GM23338 (cell line): ENCODE measurements at regions not wholly inside any gene's neighbourhood (a gene's known extent, or its start where the extent isn't known, plus 50 kb on each side); places are given as distances from the start of the nearest gene placed in this dataset.

Experiments used
- ATAC-seq: fragments of 200-7000 bp; cut with Tn5 transposase; 3 replicates; pipeline ENCODE4 v1.9.1; 2020
- DNase-seq: peaks from one replicate; pipeline ENCODE4 v3.0.0-alpha.2; 2015; ENCODE audit warnings: low spot score
- H2AFZ ChIP-seq: fragments of 200-600 bp; sonication (generic); 2 replicates; pipeline ENCODE4 v1.8.0; 2016; ENCODE audit warnings: antibody characterized with exemption, mild to moderate bottlenecking, moderate library complexity
- H3F3A ChIP-seq: fragments of 200-600 bp; sonication (generic); replicated peaks from 2 replicates; pipeline ENCODE4 v1.8.0; 2017; ENCODE audit warnings: antibody characterized with exemption, mixed run types, low read depth
- H3K27ac ChIP-seq: fragments of 200-600 bp; sonication (generic); 2 replicates; pipeline ENCODE4 v1.6.1; 2016; ENCODE audit warnings: low read depth
- H3K27me3 ChIP-seq: fragments of 200-600 bp; sonication (generic); 2 replicates; pipeline ENCODE4 v1.8.0; 2016; ENCODE audit warnings: mild to moderate bottlenecking, mixed run types, moderate library complexity; ENCODE audit not compliant: insufficient read depth
- H3K36me3 ChIP-seq: fragments of 200-600 bp; sonication (generic); 2 replicates; pipeline ENCODE4 v1.8.0; 2016; ENCODE audit warnings: mild to moderate bottlenecking; ENCODE audit not compliant: insufficient read depth
- H3K4me1 ChIP-seq: fragments of 200-600 bp; sonication (generic); 2 replicates; pipeline ENCODE4 v1.8.0; 2016; ENCODE audit warnings: mild to moderate bottlenecking, moderate library complexity; ENCODE audit not compliant: insufficient read depth
- H3K4me2 ChIP-seq: fragments of 200-600 bp; sonication (generic); 2 replicates; pipeline ENCODE4 v1.7.1; 2017; ENCODE audit warnings: mixed run types
- H3K4me3 ChIP-seq: fragments of 200-600 bp; sonication (generic); 2 replicates; pipeline ENCODE4 v1.6.1; 2016; ENCODE audit warnings: mixed run types
- H3K79me2 ChIP-seq: fragments of 200-600 bp; sonication (generic); replicated peaks from 2 replicates; pipeline ENCODE4 v1.8.0; 2017; ENCODE audit warnings: mild to moderate bottlenecking; ENCODE audit not compliant: insufficient read depth
- H3K9me2 ChIP-seq: fragments of 200-600 bp; sonication (generic); 2 replicates; pipeline ENCODE4 v1.8.0; 2017; ENCODE audit not compliant: insufficient read depth
- H4K20me1 ChIP-seq: fragments of 200-600 bp; sonication (generic); replicated peaks from 2 replicates; pipeline ENCODE4 v1.8.0; 2017; ENCODE audit warnings: mild to moderate bottlenecking; ENCODE audit not compliant: insufficient read depth
- H3K27ac Mint-ChIP-seq: 2 replicates; pipeline ENCODE4 v1.8.0; 2020; ENCODE audit warnings: inconsistent platforms, mild to moderate bottlenecking, moderate library complexity, mixed read lengths
- H3K27me3 Mint-ChIP-seq: 3 replicates; pipeline ENCODE4 v1.8.0; 2022; ENCODE audit warnings: low read depth, mild to moderate bottlenecking, moderate library complexity, mixed read lengths, inconsistent platforms; ENCODE audit not compliant: insufficient read depth, poor library complexity
- H3K36me3 Mint-ChIP-seq: 3 replicates; pipeline ENCODE4 v1.8.0; 2021; ENCODE audit warnings: low read depth, mild to moderate bottlenecking, inconsistent platforms, moderate library complexity, mixed read lengths
- H3K4me1 Mint-ChIP-seq: 3 replicates; pipeline ENCODE4 v1.8.0; 2020; ENCODE audit warnings: mild to moderate bottlenecking, inconsistent platforms, mixed read lengths
- H3K4me3 Mint-ChIP-seq: 3 replicates; pipeline ENCODE4 v1.8.0; 2021; ENCODE audit warnings: moderate library complexity, mild to moderate bottlenecking, inconsistent platforms, mixed read lengths
- H3K9me3 Mint-ChIP-seq: 3 replicates; pipeline ENCODE4 v1.8.0; 2020; ENCODE audit warnings: moderate library complexity, mild to moderate bottlenecking, inconsistent platforms, mixed read lengths
- CREB1 ChIP-seq: fragments of 250-450 bp; sonication (Bioruptor Pico); IDR thresholded peaks from 2 replicates; pipeline ENCODE4 v1.5.0; 2020; ENCODE audit warnings: low read depth, mild to moderate bottlenecking, moderate library complexity
- EZH2 ChIP-seq: fragments of 200-600 bp; sonication (generic); IDR thresholded peaks from one replicate; pipeline ENCODE4 v1.8.0; 2017; ENCODE audit warnings: antibody characterized with exemption, mild to moderate bottlenecking, low read depth; ENCODE audit not compliant: unreplicated experiment
- JUNB ChIP-seq: IDR thresholded peaks from one replicate; pipeline ENCODE4 v1.6.1; 2016; ENCODE audit warnings: antibody characterized with exemption; ENCODE audit not compliant: unreplicated experiment
- POLR2AphosphoS5 ChIP-seq: IDR thresholded peaks from 2 replicates; pipeline ENCODE4 v1.6.1; 2016; ENCODE audit warnings: antibody characterized with exemption, low read depth
- STAT1 ChIP-seq: IDR thresholded peaks from one replicate; pipeline ENCODE4 v1.6.1; 2016; ENCODE audit warnings: antibody characterized with exemption; ENCODE audit not compliant: unreplicated experiment
- ZNF114 ChIP-seq: fragments of 250-450 bp; sonication (Bioruptor Pico); IDR thresholded peaks from 2 replicates; pipeline ENCODE4 v1.5.0; 2020; ENCODE audit warnings: mild to moderate bottlenecking, moderate library complexity
- ZNF331 ChIP-seq: fragments of 250-450 bp; sonication (Bioruptor Pico); IDR thresholded peaks from 2 replicates; pipeline ENCODE4 v1.5.0; 2020; ENCODE audit warnings: low read depth, mild to moderate bottlenecking, moderate library complexity
- TF ChIP-seq, protein P1 (sequence below): IDR thresholded peaks from 2 replicates; pipeline ENCODE4 v1.6.1; 2016; ENCODE audit warnings: antibody characterized with exemption
- TF ChIP-seq, protein P2 (sequence below): IDR thresholded peaks from one replicate; pipeline ENCODE4 v1.6.1; 2018; ENCODE audit warnings: antibody characterized with exemption; ENCODE audit not compliant: unreplicated experiment
- TF ChIP-seq, protein P3 (sequence below), 2 experiments: fragments of 200-600 bp in 1 of 2; sonication (generic) in 1 of 2; conservative IDR thresholded peaks; 2 replicates each; pipeline versions ENCODE4 v1.5.1 to v1.6.1; 2016 to 2017; ENCODE audit warnings: antibody characterized with exemption in 2 of 2, low read depth in 2 of 2, mild to moderate bottlenecking in 2 of 2, moderate library complexity in 1 of 2

DNA sequence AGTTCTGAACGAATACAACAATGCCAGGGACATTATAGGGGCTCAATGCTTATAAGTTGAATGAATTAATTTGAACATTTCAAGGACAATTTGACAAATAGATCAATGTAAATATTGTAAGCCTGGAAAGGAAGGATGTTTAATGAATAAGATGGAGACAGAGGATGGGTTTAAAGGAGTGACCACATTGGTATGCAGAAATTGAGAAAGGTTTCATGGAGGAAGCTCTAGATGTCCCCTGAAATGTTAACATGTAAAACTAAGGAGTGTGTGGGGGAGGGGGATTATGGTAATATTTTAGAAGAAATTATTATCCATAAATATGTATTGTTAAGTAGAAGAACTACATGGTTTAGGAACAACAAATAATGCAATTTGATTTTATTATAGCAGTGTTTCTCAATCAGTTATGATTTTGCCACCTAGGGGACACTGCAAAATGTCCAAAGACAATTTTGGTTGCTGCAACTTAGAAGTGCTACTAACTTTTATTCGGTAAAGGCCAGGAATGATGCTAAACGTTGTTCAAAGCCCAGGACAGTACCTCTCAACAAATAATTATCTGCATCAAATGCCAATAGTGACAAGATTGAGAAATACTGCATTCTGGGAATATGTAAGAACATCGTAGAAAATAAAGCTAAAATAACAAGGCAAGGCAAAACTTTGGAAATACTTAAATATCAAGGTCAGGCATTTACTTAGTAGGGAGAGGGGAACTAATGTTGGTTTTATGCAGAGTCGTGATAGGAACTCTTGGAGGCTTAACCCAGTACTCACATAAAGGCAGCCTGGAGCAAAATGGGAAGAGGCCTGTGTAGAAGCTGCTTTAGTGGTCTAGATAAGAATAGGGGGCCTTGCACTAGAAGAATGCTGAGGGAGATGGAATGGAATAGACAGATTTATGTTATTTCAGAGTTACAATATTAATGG, 686.9 kb upstream of the CITED2 start:
- ATAC-seq (no peak), DNase-seq (no peak)
- H3K27ac ChIP-seq: no peak overlapping the region
- no peak overlapping the region for H3K4me3 ChIP-seq
- no peaks in the 10 kb centered on the region for H4K20me1 ChIP-seq
- Mint-ChIP-seq H3K27me3 (peaks cover 2% of the 10 kb centered on the region), H3K4me3 (no peak overlapping the region), H3K4me1 (peaks cover 11% of the 10 kb centered on the region; the same call in 2 of the 3 replicates), H3K27ac (no peak overlapping the region), H3K36me3 (no peaks in the 10 kb centered on the region), H3K9me3 (no peaks in the 10 kb centered on the region)
- no peaks in the 10 kb centered on the region for H3K79me2 ChIP-seq
- no peak overlapping the region for H2AFZ ChIP-seq
- peaks cover 11% of the 10 kb centered on the region for H3K4me1 ChIP-seq
- H3K9me2 ChIP-seq: peaks cover 23% of the 10 kb centered on the region
- H3K27me3 ChIP-seq: no peaks in the 10 kb centered on the region
- H3F3A ChIP-seq: no peaks in the 10 kb centered on the region
- TF ChIP-seq CREB1 (CRISPR knock-in tag): no peak
- no peak for TF ChIP-seq ZNF331 (CRISPR knock-in tag)
- TF ChIP-seq, protein P1, sequence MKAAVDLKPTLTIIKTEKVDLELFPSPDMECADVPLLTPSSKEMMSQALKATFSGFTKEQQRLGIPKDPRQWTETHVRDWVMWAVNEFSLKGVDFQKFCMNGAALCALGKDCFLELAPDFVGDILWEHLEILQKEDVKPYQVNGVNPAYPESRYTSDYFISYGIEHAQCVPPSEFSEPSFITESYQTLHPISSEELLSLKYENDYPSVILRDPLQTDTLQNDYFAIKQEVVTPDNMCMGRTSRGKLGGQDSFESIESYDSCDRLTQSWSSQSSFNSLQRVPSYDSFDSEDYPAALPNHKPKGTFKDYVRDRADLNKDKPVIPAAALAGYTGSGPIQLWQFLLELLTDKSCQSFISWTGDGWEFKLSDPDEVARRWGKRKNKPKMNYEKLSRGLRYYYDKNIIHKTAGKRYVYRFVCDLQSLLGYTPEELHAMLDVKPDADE: no peak
- TF ChIP-seq, protein P2, sequence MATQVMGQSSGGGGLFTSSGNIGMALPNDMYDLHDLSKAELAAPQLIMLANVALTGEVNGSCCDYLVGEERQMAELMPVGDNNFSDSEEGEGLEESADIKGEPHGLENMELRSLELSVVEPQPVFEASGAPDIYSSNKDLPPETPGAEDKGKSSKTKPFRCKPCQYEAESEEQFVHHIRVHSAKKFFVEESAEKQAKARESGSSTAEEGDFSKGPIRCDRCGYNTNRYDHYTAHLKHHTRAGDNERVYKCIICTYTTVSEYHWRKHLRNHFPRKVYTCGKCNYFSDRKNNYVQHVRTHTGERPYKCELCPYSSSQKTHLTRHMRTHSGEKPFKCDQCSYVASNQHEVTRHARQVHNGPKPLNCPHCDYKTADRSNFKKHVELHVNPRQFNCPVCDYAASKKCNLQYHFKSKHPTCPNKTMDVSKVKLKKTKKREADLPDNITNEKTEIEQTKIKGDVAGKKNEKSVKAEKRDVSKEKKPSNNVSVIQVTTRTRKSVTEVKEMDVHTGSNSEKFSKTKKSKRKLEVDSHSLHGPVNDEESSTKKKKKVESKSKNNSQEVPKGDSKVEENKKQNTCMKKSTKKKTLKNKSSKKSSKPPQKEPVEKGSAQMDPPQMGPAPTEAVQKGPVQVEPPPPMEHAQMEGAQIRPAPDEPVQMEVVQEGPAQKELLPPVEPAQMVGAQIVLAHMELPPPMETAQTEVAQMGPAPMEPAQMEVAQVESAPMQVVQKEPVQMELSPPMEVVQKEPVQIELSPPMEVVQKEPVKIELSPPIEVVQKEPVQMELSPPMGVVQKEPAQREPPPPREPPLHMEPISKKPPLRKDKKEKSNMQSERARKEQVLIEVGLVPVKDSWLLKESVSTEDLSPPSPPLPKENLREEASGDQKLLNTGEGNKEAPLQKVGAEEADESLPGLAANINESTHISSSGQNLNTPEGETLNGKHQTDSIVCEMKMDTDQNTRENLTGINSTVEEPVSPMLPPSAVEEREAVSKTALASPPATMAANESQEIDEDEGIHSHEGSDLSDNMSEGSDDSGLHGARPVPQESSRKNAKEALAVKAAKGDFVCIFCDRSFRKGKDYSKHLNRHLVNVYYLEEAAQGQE: no peak
- no peak overlapping the region for H3K4me2 ChIP-seq
- H3K36me3 ChIP-seq: no peaks in the 10 kb centered on the region

DNA sequence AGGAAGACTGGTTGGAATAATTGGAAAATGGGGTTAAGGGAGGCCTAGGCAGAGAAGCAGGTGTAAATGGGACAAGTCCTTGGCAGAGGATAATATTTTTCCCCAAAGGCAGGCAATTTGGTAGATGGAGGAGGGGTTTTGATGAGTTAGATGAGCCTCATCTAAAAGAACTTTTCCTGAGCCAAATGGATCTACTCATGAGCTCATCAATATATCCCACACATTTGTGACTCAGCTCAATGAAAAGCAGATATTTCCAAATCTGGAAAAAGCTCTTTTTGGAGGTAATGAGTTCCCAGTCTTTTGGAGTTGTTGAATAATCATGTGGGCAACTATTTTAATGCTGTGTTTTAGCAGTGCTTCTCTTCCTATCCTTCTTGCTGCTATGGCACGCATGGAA, 685.5 kb upstream of the CITED2 start:
- no peak overlapping the region for H3K27ac Mint-ChIP-seq
- no peak overlapping the region for H3K4me3 ChIP-seq
- no peak for TF ChIP-seq ZNF114 (CRISPR knock-in tag)
- TF ChIP-seq EZH2: no peak
- TF ChIP-seq STAT1: no peak
- TF ChIP-seq POLR2AphosphoS5: no peak
- TF ChIP-seq, protein P2: no peak
- TF ChIP-seq ZNF331 (CRISPR knock-in tag): no peak
- TF ChIP-seq, protein P3, sequence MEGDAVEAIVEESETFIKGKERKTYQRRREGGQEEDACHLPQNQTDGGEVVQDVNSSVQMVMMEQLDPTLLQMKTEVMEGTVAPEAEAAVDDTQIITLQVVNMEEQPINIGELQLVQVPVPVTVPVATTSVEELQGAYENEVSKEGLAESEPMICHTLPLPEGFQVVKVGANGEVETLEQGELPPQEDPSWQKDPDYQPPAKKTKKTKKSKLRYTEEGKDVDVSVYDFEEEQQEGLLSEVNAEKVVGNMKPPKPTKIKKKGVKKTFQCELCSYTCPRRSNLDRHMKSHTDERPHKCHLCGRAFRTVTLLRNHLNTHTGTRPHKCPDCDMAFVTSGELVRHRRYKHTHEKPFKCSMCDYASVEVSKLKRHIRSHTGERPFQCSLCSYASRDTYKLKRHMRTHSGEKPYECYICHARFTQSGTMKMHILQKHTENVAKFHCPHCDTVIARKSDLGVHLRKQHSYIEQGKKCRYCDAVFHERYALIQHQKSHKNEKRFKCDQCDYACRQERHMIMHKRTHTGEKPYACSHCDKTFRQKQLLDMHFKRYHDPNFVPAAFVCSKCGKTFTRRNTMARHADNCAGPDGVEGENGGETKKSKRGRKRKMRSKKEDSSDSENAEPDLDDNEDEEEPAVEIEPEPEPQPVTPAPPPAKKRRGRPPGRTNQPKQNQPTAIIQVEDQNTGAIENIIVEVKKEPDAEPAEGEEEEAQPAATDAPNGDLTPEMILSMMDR (conservative IDR thresholded peaks at IDR 0.05; ENCODE audit: low read depth in 2 of 2): no peak
- TF ChIP-seq, protein P1: no peak
- no peak for TF ChIP-seq JUNB

More for the DNA sequence above, 685.5 kb upstream of the CITED2 start:
- no peaks in the 10 kb centered on the region for H4K20me1 ChIP-seq
- H3K36me3 ChIP-seq: no peaks in the 10 kb centered on the region
- no peak overlapping the region for H3K27ac ChIP-seq
- no peaks in the 10 kb centered on the region for H3F3A ChIP-seq
- Mint-ChIP-seq H3K4me1 (peaks cover 4% of the 10 kb centered on the region; the same call in 2 of the 3 replicates), H3K36me3 (no peaks in the 10 kb centered on the region), H3K9me3 (no peaks in the 10 kb centered on the region), H3K27me3 (peaks cover 2% of the 10 kb centered on the region), H3K4me3 (no peak overlapping the region)
- ATAC-seq (no peak), DNase-seq (no peak)
- H3K9me2 ChIP-seq: peaks cover 23% of the 10 kb centered on the region
- no peak overlapping the region for H3K4me2 ChIP-seq
- H3K27me3 ChIP-seq: no peaks in the 10 kb centered on the region
- H3K79me2 ChIP-seq: no peaks in the 10 kb centered on the region
- H3K4me1 ChIP-seq: peaks cover 7% of the 10 kb centered on the region
- H2AFZ ChIP-seq: no peak overlapping the region
